Kidney capillary endothelial cell (primary cell): ENCODE measurements at regions not wholly inside any gene's neighbourhood (a gene's known extent, or its start where the extent isn't known, plus 50 kb on each side); places are given as distances from the start of the nearest gene placed in this dataset.

Experiments
- DNase-seq: peaks from one replicate; pipeline ENCODE4 v3.0.0-alpha.2; 2018; ENCODE audit warnings: low spot score

DNA sequence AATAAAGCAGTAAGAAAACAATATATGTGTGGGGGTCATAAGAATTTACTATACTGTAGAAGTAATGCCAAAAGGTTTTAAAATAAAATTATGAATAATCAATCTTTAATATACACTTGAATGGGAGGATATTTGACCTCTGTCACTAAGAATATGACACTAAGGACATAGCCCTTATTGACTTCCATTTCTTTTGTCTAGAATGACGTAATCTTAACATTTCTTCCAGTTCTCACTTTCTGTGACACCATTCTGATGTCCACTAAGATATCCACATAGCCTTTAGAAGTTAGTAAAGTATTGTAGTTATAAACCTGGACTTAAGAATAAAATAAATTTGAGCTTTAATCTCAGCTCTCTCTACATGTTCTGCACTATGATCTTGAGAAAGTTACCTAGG lies 1050.7 kb downstream of the TLE4 start:
- no peak for DNase-seq

- DNase-seq: no peak
Observed at GRCh38 chr9:80619356-80619755, 1047.6 kb downstream of the TLE4 start.

DNA sequence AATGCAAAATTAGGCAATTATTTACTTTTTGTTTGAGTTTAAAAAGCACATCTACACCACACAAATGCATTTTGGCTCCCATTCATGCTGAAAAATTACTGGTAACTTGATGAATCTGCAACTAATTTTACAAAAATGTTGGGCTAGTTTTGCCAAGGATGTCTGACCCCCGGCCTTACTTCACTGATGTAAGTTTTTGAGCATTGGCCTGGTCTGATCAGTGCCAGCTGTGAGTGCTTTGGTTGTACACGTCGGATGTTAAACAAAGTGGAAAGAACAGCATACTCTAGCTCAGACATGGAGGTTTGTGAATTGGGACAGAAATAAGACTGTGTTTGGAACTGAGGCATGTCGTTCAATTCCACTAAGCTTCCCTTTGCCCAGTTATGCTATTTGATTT lies 1044.2 kb downstream of the TLE4 start:
- no peak for DNase-seq

- DNase-seq: no peak
Observed at GRCh38 chr9:80605793-80606192, 1034.0 kb downstream of the TLE4 start.

DNA sequence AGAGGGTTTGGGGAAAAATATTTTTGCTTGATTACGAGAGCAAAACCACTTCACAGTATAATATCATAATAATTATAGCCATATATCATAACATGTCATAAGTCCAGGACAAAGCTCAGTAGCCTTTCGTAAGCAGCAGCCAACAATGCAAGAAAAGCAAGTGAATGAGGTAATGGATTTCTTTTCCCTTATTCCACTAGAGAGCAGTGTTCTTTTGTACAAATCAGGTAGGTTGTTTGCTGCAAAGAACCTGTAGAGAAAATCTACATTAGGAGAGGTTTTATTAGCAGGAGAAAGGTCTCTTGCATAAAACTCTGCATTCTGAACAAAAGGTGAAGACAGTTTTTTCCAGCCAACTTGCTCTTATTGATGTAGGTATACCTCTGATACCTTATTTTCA lies 1033.4 kb downstream of the TLE4 start:
- no peak for DNase-seq

GRCh38 chr9:80602291-80602690 lies 1030.5 kb downstream of the TLE4 start:
- no peak for DNase-seq

- DNase-seq: no peak
Observed at GRCh38 chr9:80596579-80596978, 1024.8 kb downstream of the TLE4 start.

DNA sequence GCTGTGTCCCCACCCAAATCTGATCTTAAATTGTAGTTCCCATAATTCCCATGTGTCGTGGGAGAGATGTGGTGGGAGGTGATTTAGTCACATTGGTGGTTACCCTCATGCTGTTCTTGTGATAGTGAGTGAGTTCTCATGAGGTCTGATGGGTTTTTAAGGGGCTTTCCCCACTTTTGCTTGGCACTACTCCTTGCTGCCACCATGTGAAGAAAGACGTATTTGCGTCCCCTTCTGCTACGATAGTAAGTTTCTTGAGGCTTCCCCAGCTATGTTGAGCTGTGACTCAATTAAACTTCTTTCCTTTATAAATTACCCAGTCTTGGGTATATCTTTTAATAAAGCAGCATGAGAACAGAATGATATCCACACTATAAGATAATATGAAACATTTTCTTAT lies 1023.4 kb downstream of the TLE4 start:
- DNase-seq: no peak

- DNase-seq: no peak
Observed at GRCh38 chr9:80592413-80592812, 1020.6 kb downstream of the TLE4 start.

DNA sequence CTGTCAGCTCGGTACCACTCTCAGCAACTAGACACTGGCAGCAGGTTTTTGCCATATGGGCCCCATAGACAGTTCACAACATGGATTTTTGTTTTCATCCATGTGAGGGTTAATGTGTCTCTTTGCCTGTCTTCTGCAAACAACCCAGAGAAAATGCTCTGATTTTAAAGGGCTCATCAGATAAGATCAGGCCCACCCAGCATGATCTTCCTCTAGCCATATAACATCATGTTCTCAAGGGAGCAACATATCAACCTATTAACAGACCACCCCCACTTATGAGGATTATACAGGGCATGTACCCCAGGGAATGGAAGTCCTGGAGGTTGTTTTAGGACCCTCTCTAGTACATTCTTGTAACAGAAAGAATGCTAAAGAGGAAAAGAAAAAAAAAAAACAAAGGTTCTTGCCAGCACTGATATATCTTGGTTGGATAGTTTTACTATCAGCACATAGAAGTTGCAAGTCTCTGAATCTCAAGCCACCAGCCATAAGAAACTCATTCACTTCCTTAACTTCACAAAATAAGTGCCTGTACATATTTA lies 1015.1 kb downstream of the TLE4 start:
- DNase-seq: no peak

DNA sequence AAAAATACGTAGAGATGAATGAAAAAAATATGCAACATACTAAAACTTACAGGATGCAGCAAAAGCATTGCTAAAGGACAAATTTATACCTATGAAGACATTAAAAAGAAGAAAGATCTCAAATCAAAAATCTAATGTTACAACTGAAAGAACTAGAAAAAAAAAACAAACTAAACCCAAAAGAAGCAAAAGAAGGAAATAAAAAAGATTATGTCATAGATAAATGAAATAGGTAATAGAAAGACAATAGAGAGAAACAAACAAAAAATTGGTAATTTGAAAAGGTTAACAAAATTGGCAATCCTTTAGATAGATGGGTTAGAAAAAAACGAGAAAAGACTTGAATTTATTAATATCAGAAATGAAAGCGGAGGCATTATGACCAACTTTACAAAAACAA lies 1000.2 kb downstream of the TLE4 start:
- DNase-seq: no peak

- DNase-seq: no peak
Observed at GRCh38 chr9:80569236-80569635, 997.5 kb downstream of the TLE4 start.

DNA sequence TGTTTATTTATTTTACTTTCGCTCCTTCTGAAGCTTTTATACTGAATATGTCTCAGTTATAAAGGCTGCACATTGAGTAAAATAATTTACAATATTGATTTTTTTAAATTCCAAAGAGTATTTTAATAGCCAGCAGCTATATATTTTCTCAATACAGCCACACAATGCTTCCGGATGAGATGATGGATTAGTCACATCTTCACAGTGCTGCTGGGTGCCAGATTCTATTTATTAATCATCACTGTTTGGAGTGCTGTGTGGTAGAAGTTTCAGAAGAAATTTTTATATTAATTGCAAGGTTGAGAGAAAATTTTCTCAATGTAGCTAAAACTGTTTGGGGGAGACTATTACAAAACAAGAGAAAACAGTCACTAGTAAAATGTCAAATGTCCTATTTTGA lies 989.8 kb downstream of the TLE4 start:
- peak; percentile 14 for DNase-seq

DNA sequence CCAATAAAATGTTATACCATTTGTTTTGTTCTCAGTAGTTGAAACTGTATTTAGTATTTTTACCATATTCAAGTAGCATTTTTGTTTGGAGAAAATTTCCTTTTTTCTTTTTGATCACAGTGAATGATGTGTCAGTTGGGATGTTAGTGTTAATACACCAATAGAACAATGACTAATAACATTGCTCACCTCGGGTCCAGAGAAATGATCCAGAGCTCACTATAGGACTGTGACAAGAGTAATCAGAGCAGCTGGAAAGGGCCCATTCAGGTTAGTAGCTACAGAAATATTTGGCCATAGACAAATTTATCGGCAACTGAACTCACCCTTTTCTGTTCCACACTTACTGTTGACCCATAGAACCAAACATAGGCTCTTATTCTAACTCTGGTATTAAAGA lies 989.2 kb downstream of the TLE4 start:
- DNase-seq: peak; percentile 17

DNA sequence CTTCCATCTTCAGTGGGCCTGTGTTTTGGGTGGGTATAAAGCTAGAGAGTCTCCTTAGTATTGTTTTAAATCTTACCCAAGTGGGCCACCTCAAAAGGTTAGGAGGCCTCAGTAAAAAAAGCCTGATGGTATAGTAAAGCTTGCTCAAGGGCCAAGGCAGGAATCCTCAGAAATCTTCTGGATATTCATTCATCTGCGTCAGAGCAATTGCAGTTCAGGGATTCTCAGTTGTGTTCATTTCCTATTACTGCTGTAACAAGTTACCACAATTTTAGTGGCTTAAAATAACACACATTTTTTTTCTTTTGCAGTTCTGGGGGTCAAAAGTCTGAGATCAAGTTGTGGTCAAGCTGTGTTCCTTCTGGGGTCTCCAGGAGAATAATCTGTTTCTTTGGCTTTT lies 985.5 kb downstream of the TLE4 start:
- DNase-seq: no peak

GRCh38 chr9:80556631-80557030 lies 984.9 kb downstream of the TLE4 start:
- DNase-seq: no peak

DNA sequence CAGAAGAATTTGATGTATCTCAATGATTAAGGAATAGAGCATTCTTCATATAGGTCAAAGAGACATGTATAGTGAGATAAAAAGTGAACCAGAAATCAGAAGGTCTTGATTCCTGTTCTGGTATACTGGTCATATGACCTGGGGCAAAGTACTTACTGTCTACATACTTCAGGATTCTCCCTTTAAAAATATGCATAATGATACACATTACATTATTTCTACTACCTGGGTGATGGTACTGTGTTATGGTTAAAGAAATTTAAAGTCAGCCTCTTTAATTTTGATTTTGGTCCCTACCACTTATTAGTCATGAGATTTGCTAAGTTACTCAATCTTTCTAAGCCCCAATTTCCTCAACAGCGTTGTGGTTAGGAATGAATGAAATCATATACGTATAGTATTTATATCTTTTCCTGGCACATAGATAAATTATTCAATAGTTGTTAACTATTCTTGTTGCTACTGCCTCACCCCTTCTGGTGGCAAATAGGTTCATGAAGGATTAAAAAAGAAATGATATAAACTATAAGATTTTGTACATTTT lies 984.1 kb downstream of the TLE4 start:
- no peak for DNase-seq

- DNase-seq: no peak
Observed at GRCh38 chr9:80554856-80555255, 983.1 kb downstream of the TLE4 start.

DNA sequence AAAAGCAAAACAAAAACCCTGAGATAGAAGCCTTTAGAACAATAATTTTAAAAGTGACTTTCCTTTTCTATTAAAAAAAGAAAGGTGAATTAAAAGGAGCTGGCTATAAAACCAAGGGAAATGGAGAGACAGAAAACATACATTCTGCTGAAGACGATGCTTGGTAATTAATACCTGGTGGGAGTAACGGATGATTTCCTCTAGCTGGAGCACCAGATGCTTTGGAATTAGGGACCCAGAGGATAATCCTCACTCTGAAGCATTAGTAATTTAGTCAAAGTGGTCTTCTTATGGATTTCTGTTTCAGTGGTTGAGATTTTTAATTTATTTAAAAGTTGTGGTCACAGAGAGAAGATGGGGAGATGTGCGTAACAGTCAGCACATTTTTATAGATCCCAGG lies 982.5 kb downstream of the TLE4 start:
- DNase-seq: no peak

- DNase-seq: no peak
Observed at GRCh38 chr9:80552931-80553330, 981.2 kb downstream of the TLE4 start.

DNA sequence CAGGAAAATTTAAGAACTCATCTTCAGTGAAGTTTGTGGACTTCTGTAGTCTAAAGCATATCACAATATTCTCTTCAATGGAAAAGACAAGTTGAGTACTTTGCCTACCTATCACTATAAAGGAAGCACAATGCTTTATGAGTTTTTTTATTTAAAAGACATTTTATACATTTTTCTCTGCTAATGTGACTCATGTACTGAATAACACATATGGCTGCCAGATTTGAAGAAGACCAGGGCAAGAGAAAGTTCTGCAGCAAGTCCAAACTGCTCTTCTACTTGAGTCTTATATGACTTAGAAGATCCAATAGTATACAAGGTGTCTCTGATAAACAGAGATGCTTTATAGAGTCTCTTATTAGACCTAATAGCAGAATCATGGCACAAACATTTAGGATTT lies 978.4 kb downstream of the TLE4 start:
- DNase-seq: no peak

DNA sequence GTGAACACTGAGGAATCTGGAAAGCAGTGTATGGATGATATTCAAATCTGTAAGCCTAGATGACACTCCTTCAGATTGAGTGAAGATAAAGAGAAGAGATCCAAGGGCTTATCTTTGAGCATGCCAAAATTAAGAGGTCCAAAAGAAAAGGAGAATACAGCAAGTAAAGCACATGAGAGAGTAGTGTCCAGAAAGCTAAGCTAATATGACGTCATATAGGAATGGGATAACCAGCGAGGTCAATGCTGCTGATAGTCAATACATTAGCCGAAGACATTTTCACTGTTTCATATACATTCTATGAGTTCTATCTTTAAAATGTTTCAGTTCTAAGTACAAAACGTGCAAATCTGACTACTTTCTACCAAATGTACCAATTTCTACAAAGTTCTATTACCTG lies 975.8 kb downstream of the TLE4 start:
- DNase-seq: no peak

DNA sequence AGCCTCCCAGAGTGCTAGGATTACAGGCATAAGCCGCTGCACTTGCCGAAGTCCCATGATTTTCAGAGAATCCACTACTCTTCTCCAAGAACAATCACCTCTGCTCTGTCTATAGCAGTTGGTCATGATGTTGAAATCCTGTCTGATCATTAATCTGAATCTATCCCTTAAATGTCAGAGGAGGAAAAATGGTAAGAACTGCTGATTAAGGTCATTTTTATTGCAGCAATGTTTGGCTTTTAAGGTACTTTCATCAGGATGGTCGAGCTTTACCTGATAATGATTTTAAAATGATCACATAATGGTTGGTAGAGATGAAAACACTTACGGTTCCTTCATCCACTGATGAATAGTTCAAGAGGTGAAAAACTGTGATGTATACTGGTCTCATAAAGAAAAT lies 968.6 kb downstream of the TLE4 start:
- no peak for DNase-seq

DNA sequence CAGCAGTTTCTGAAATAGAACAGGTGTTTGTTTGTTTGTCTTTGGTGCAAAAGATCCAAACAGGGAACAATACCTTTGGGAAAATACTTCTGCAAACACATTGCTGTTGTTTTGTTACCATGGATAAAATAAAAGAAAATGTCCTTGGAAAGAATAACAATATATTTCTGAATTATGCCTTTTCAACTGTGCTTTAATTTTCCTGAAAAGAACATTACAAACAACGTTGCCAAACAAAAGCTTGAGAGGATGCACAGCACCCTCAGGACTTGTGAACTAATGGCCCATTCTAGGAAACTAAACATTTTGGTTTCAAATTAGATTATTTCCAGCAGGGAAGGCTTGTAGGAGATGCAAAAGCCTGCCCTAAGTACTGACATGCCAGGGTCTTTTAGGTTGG lies 967.2 kb downstream of the TLE4 start:
- no peak for DNase-seq

- DNase-seq: no peak
Observed at GRCh38 chr9:80522465-80522864, 950.7 kb downstream of the TLE4 start.
